ENCODE measurements at regions not wholly inside any gene's neighbourhood (a gene's known extent, or its start where the extent isn't known, plus 50 kb on each side); places are given as distances from the start of the nearest gene placed in this dataset.
A peak's percentile ranks its signal among the peaks of the same experiment; 100 is the strongest.

GRCh38 chr14:34228650-34228976, 233.4 kb downstream of the SPTSSA start:
- no peaks in the 10 kb centered on the region for H3K79me2 ChIP-seq (ENCODE audit: insufficient read depth, low read length)
- no peak for TF ChIP-seq CTCF (IDR thresholded peaks at IDR 0.05; ENCODE audit: extremely low read depth, low read depth, low read length)

DNA sequence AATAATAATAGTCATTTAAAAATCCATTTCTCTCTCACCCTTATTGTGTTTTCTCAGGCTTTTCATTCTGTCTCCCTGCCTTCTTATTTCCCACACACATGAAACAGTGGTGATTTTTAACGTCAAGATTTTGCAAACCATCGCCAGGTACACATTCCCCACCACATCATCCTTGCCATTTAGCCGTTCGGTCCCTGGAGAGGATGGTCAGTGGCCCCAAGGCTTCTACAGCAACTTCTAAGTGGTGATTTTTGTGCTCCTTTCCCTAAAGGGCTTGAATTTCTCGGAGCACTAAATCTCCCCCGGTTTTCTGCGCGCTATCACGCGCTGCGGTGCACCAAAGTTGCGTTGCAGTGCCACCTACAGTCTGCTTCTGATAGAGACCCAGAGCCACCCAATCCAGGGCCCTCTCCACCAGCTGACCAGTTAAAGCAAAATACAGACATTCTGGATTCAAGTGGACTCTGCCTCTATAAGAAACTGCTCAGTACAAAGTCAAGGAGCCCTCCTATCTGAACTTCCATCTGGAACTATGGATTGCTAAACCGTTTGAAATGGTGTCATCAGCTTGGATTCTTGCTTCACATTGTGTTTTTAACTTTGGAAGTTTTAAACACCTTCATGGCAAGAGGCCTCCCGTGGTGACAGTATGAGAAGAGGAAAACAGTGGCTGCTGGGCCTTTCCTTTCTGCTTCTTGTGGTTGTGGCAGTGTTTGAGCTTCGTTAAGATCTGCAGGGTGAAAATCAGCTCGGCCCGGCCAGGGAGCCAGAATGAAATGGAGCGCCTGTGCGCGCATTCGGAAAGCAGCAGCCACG, 234.0 kb downstream of the SPTSSA start:
- peak; percentile 78 for TF ChIP-seq CTCF (IDR thresholded peaks at IDR 0.05; ENCODE audit: extremely low read depth, low read depth, low read length)
- Histone ChIP-seq H3K27me3 (ENCODE audit: insufficient read depth, low read length) (peaks cover 5% of the 10 kb centered on the region), H3K4me1 (ENCODE audit: insufficient read depth, low read length) (no peaks in the 10 kb centered on the region), H3K36me3 (ENCODE audit: insufficient read depth, low read length) (no peaks in the 10 kb centered on the region), H3K79me2 (ENCODE audit: insufficient read depth, low read length) (no peaks in the 10 kb centered on the region), H3K4me2 (ENCODE audit: insufficient read depth, low read length) (no peak overlapping the region), H4K20me1 (ENCODE audit: insufficient read depth, low read length) (no peaks in the 10 kb centered on the region), H3K27ac (ENCODE audit: low read depth, low read length) (no peak overlapping the region), H3K9me3 (ENCODE audit: low read depth, low read length) (no peaks in the 10 kb centered on the region), H3K4me3 (ENCODE audit: insufficient read depth, low read length) (no peak overlapping the region), H2AFZ (ENCODE audit: low read length) (peak overlapping the region; percentile 69)
- peak; percentile 86 for DNase-seq (ENCODE audit: insufficient read length, low spot score, missing footprints)

More at GRCh38 chr14:34228650-34228976, 233.4 kb downstream of the SPTSSA start:
- no peak overlapping the region for H3K4me2 ChIP-seq (ENCODE audit: insufficient read depth, low read length)
- H3K36me3 ChIP-seq (ENCODE audit: insufficient read depth, low read length): no peaks in the 10 kb centered on the region
- H3K27me3 ChIP-seq (ENCODE audit: insufficient read depth, low read length): peaks cover 5% of the 10 kb centered on the region
- H3K4me3 ChIP-seq (ENCODE audit: insufficient read depth, low read length): no peak overlapping the region
- no peaks in the 10 kb centered on the region for H4K20me1 ChIP-seq (ENCODE audit: insufficient read depth, low read length)
- no peaks in the 10 kb centered on the region for H3K9me3 ChIP-seq (ENCODE audit: low read depth, low read length)
- H3K27ac ChIP-seq (ENCODE audit: low read depth, low read length): no peak overlapping the region
- no peak overlapping the region for H2AFZ ChIP-seq (ENCODE audit: low read length)
- DNase-seq (ENCODE audit: insufficient read length, low spot score, missing footprints): no peak
- no peaks in the 10 kb centered on the region for H3K4me1 ChIP-seq (ENCODE audit: insufficient read depth, low read length)

DNA sequence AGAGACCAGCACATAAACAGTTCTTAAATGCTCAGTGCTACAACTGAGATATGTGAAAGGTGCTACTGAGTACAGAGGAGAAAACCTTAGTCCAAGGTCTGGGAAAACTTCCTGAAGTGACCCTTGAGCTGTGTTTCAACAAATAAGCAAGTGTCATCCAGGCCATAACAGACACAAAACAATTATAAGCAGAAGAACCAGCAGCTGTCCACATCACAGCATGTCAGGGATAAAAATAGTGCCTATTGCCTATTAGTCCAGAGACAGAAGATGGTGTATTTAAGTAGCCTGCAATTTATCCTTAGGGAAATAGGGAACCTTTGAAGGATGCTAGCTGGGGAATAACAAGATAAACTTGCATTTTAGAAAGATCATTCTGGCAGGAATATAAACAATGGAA, 237.8 kb downstream of the SPTSSA start:
- TF ChIP-seq CTCF (IDR thresholded peaks at IDR 0.05; ENCODE audit: extremely low read depth, low read depth, low read length): no peak
- H3K9me3 ChIP-seq (ENCODE audit: low read depth, low read length): no peaks in the 10 kb centered on the region
- no peak for DNase-seq (ENCODE audit: insufficient read length, low spot score, missing footprints)
- no peaks in the 10 kb centered on the region for H3K4me1 ChIP-seq (ENCODE audit: insufficient read depth, low read length)
- no peaks in the 10 kb centered on the region for H3K36me3 ChIP-seq (ENCODE audit: insufficient read depth, low read length)
- no peak overlapping the region for H3K27ac ChIP-seq (ENCODE audit: low read depth, low read length)
- peaks cover 5% of the 10 kb centered on the region for H3K27me3 ChIP-seq (ENCODE audit: insufficient read depth, low read length)
- H4K20me1 ChIP-seq (ENCODE audit: insufficient read depth, low read length): no peaks in the 10 kb centered on the region
- no peak overlapping the region for H3K4me3 ChIP-seq (ENCODE audit: insufficient read depth, low read length)
- no peak overlapping the region for H3K4me2 ChIP-seq (ENCODE audit: insufficient read depth, low read length)
- no peak overlapping the region for H2AFZ ChIP-seq (ENCODE audit: low read length)
- H3K79me2 ChIP-seq (ENCODE audit: insufficient read depth, low read length): no peaks in the 10 kb centered on the region

DNA sequence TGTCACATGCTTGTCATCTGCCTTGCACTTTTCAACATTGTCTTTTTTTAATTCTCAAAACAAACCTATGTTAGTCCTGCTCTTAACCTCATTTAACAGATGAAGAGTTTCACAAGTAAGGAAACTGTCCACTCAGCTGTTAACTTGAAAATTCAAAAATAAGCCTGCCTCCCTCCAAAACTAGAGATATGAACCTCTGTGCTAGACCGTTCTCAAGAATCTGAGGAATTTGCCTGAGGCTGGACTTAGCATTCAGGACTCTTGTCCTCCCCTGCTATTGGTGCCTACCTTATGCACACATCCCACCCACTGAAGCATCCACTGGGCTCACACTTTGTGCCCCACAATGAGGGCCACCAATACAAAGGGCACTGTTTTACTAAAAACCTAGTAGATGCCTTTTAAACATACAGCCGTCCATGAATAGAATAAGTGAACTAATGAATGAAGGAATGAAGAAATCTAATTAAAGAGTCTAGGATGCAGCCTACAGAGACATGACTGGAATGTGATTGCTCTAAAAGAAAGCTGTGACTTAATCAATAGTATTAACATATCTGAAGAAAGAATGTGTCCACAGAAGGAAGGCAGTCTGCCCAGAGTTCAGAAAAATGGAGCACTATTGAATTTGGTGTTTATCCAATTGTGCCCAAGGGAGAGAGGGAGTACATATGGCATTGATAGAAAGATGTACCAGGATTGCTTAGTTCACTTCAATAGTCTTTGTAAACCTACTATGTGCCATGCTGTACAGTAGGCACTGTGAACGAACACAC, 238.5 kb downstream of the SPTSSA start:
- Histone ChIP-seq H3K36me3 (ENCODE audit: insufficient read depth, low read length) (no peaks in the 10 kb centered on the region), H3K79me2 (ENCODE audit: insufficient read depth, low read length) (no peaks in the 10 kb centered on the region), H3K4me2 (ENCODE audit: insufficient read depth, low read length) (no peak overlapping the region), H4K20me1 (ENCODE audit: insufficient read depth, low read length) (no peaks in the 10 kb centered on the region), H3K4me1 (ENCODE audit: insufficient read depth, low read length) (no peaks in the 10 kb centered on the region), H3K27me3 (ENCODE audit: insufficient read depth, low read length) (peaks cover 5% of the 10 kb centered on the region), H3K4me3 (ENCODE audit: insufficient read depth, low read length) (no peak overlapping the region), H3K27ac (ENCODE audit: low read depth, low read length) (no peak overlapping the region), H3K9me3 (ENCODE audit: low read depth, low read length) (no peaks in the 10 kb centered on the region), H2AFZ (ENCODE audit: low read length) (no peak overlapping the region)
- TF ChIP-seq CTCF (IDR thresholded peaks at IDR 0.05; ENCODE audit: extremely low read depth, low read depth, low read length): no peak
- DNase-seq (ENCODE audit: insufficient read length, low spot score, missing footprints): no peak

Measured in osteoblast (primary cell).